Panc1 (cell line): ENCODE measurements at regions not wholly inside any gene's neighbourhood (a gene's known extent, or its start where the extent isn't known, plus 50 kb on each side); places are given as distances from the start of the nearest gene placed in this dataset.

Source experiments
- ATAC-seq: fragments of 200-7000 bp; cut with Tn5 transposase; 2 replicates; pipeline ENCODE4 v1.9.1; 2020; ENCODE audit warnings: mild to moderate bottlenecking, moderate library complexity
- BruUV-seq: library from RNA; stranded (reverse); fragments of 400-500 nt; replicated peaks from 2 replicates; lab custom pipeline; 2021; lab: Mats Ljungman, UMichigan
- CTCF ChIA-PET: fragments of 300-600 bp; sonication (Branson Sonifier 250); formaldehyde crosslinking; loops from one replicate; lab custom pipeline; 2022; ENCODE audit warnings: antibody characterized with exemption; lab: Charles Lee
- POLR2A ChIA-PET: fragments of 300-600 bp; sonication (Branson Sonifier 250); formaldehyde crosslinking; loops from one replicate; lab custom pipeline; 2022; ENCODE audit warnings: antibody characterized with exemption; lab: Charles Lee
- DNase-seq: peaks from one replicate; pipeline ENCODE4 v3.0.0-alpha.2; 2010; ENCODE audit warnings: low read depth, low spot score
- H3K27ac ChIP-seq: 2 replicates; pipeline ENCODE4 v1.5.1; 2011; ENCODE audit warnings: mild to moderate bottlenecking, low read length, inconsistent platforms
- H3K27me3 ChIP-seq: fragments of 200-500 bp; sonication (Bioruptor generic); 2 replicates; pipeline ENCODE4 v1.6.0; 2014; ENCODE audit warnings: low read length, inconsistent platforms; ENCODE audit not compliant: control insufficient read depth, insufficient read depth
- H3K36me3 ChIP-seq: fragments of 200-500 bp; sonication (Bioruptor generic); 2 replicates; pipeline ENCODE4 v1.5.1; 2014; ENCODE audit warnings: inconsistent platforms, mild to moderate bottlenecking, low read length, moderate library complexity; ENCODE audit not compliant: control insufficient read depth, insufficient read depth
- H3K4me1 ChIP-seq: 2 replicates; pipeline ENCODE4 v1.5.1; 2011; ENCODE audit warnings: inconsistent platforms, mild to moderate bottlenecking, low read length, moderate library complexity; ENCODE audit not compliant: control insufficient read depth, insufficient read depth
- H3K4me3 ChIP-seq, 2 experiments: 2 replicates each; pipeline ENCODE4 v1.5.1; 2011 to 2012; ENCODE audit warnings: low read depth in 2 of 2, low read length in 2 of 2, mild to moderate bottlenecking in 2 of 2, inconsistent platforms in 1 of 2, moderate library complexity in 1 of 2
- H3K9me3 ChIP-seq: fragments of 200-500 bp; sonication (Bioruptor generic); 2 replicates; pipeline ENCODE4 v1.5.1; 2014; ENCODE audit warnings: low read depth, mild to moderate bottlenecking, inconsistent platforms, low read length, moderate library complexity; ENCODE audit not compliant: control insufficient read depth, insufficient read depth
- CTCF ChIP-seq: fragments of 450-650 bp; IDR thresholded peaks from 2 replicates; pipeline ENCODE4 v1.5.1; 2017; ENCODE audit warnings: mild to moderate bottlenecking
- POLR2AphosphoS5 ChIP-seq: IDR thresholded peaks from 2 replicates; pipeline ENCODE4 v1.6.1; 2012; ENCODE audit warnings: mild to moderate bottlenecking, low read depth, low read length, moderate library complexity
- REST ChIP-seq, 2 experiments: IDR thresholded peaks; 2 replicates each; pipeline ENCODE4 v1.6.1; 2011 to 2012; ENCODE audit warnings: low read depth in 2 of 2, control low read depth in 1 of 2, low read length in 1 of 2, mild to moderate bottlenecking in 1 of 2, moderate library complexity in 1 of 2; ENCODE audit not compliant: insufficient read depth in 1 of 2
- SIN3A ChIP-seq: IDR thresholded peaks from 2 replicates; pipeline ENCODE4 v1.6.1; 2012; ENCODE audit warnings: low read depth, mild to moderate bottlenecking, low read length, moderate library complexity, borderline replicate concordance; ENCODE audit not compliant: insufficient read depth
- TCF7L2 ChIP-seq: IDR thresholded peaks from 2 replicates; pipeline ENCODE4 v1.6.1; 2011; ENCODE audit warnings: mild to moderate bottlenecking, low read depth, low read length, inconsistent platforms
- in situ Hi-C: cut with HindIII; loops from 2 replicates; pipeline ENCODE4 v1.10.0; 2016; ENCODE audit warnings: low sequenced_read_pairs, low pct_unique_long_range_greater_than_20kb
- intact Hi-C: fragments of 100-400 bp; cut with micrococcal nuclease; formaldehyde crosslinking; loops from one replicate; pipeline ENCODE4 v1.10.0; 2022; ENCODE audit not compliant: unreplicated experiment

GRCh38 chr4:187171706-187172339 is 448.2 kb upstream of the FAT1 start:
- Histone ChIP-seq H3K9me3 (no peaks in the 10 kb centered on the region), H3K27ac (no peak overlapping the region), H3K27me3 (no peaks in the 10 kb centered on the region), H3K36me3 (no peaks in the 10 kb centered on the region), H3K4me1 (no peaks in the 10 kb centered on the region), H3K4me3 (no peak overlapping the region)
- DNase-seq, result no peak
- TF ChIP-seq REST (IDR thresholded peaks at IDR 0.05; ENCODE audit: insufficient read depth in 1 of 2, low read depth in 2 of 2, low read length in 1 of 2) (no peak), TCF7L2 (no peak), POLR2AphosphoS5 (no peak), SIN3A (no peak), CTCF (no peak)
- in situ Hi-C loops (no loop called here), intact Hi-C loops (no loop called here)
- BruUV-seq, result no TSS peak
- ChIA-PET POLR2A (no interaction called here), CTCF (no interaction called here)
- ATAC-seq, result no peak

GRCh38 chr4:187172340-187172761 is 448.7 kb upstream of the FAT1 start:
- ChIA-PET CTCF (no interaction called here), POLR2A (no interaction called here)
- no peaks in the 10 kb centered on the region for H3K27me3 ChIP-seq
- no peaks in the 10 kb centered on the region for H3K36me3 ChIP-seq
- DNase-seq, result no peak
- ATAC-seq, result no peak
- no peaks in the 10 kb centered on the region for H3K9me3 ChIP-seq
- intact Hi-C loops, result no loop called here
- H3K27ac ChIP-seq, result no peak overlapping the region
- no peak overlapping the region for H3K4me3 ChIP-seq
- in situ Hi-C loops, result no loop called here
- BruUV-seq, result no TSS peak
- TF ChIP-seq SIN3A, result no peak
- TF ChIP-seq CTCF, result no peak
- no peak for TF ChIP-seq POLR2AphosphoS5
- no peak for TF ChIP-seq TCF7L2
- TF ChIP-seq REST (IDR thresholded peaks at IDR 0.05; ENCODE audit: insufficient read depth in 1 of 2, low read depth in 2 of 2, low read length in 1 of 2), result no peak
- no peaks in the 10 kb centered on the region for H3K4me1 ChIP-seq
